Activated naive CD4-positive, alpha-beta T cell treated with anti-CD3 and anti-CD28 coated beads, Interleukin-2, amount 50 U/mL, for 16 hours (primary cell): ENCODE measurements at regions not wholly inside any gene's neighbourhood (a gene's known extent, or its start where the extent isn't known, plus 50 kb on each side); places are given as distances from the start of the nearest gene placed in this dataset.
"Not testable (repeated sequence)": the region's sequence is repeated elsewhere in the genome, so short reads cannot be mapped to it uniquely, and the experiment has no call there.

ENCODE experiments used
- DNase-seq: peaks from one replicate; pipeline ENCODE4 v3.0.0-alpha.2; 2020

GRCh38 chr12:84484798-84485197 is 427.8 kb downstream of the SLC6A15 start:
- no peak for DNase-seq

DNA sequence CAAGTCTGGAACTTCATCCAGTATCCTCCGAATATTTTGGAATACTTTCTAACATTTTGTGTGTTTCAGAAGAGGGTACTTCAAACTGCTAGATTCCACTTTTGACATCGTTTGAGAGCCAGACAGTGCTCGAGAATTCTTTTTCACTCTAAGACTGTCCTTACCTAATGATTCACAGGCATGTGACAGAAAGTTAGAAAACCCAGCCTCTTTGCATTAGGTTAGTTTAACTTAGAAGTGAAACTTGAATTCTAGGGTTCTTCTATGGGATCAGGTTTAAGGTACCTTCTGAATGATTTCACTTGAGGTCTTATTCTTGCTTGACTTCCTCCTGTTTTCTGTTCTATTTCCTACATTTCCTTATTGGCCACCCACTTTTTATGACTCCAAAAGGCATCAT is 431.8 kb downstream of the SLC6A15 start:
- no peak for DNase-seq

DNA sequence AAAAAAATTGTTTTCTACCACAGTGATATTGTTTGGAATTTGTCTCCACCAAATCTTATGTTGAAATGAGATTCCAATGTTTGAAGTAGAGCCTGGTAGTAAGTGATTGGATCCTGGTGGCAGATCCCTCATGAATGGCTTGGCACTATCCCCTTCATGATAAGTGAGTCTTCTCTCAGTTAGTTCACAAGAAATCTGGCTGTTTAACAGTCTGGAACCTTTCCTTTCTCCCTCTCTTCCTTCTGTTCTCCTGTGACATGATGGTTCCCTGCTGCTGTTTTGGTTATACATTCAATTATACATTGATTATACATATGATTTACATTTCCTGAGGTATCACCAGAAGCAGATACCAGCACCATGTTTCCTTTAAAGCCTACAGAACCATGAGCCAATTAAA is 442.2 kb downstream of the SLC6A15 start:
- DNase-seq, result no peak

DNA sequence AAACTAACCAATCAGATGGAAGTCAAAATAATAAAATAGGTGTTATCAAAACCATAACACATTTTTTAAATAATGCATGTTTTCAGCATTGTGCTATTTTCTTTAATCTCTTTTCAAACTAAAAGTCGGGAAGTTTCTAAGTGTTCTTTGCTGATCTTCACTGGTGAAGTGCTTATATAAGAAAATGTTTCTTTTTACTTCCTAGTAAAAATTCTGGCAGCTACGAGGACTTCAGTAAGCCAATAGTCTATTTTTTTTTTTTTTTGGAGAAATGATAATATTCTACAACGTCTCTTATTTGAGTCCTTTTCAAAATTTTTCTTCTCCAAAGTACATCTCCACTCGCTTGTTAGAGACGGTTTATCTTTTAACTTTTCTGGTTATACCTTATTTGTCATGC is 448.0 kb downstream of the SLC6A15 start:
- no peak for DNase-seq

GRCh38 chr12:84463741-84464495 is 448.7 kb downstream of the SLC6A15 start:
- DNase-seq, result no peak

GRCh38 chr12:84455598-84455997 is 457.0 kb downstream of the SLC6A15 start:
- no peak for DNase-seq

- not testable (repeated sequence) for DNase-seq
Measured at GRCh38 chr12:84446478-84446877, 466.1 kb downstream of the SLC6A15 start.

- DNase-seq, result no peak
Measured at GRCh38 chr12:84436134-84436533, 476.5 kb downstream of the SLC6A15 start.

DNA sequence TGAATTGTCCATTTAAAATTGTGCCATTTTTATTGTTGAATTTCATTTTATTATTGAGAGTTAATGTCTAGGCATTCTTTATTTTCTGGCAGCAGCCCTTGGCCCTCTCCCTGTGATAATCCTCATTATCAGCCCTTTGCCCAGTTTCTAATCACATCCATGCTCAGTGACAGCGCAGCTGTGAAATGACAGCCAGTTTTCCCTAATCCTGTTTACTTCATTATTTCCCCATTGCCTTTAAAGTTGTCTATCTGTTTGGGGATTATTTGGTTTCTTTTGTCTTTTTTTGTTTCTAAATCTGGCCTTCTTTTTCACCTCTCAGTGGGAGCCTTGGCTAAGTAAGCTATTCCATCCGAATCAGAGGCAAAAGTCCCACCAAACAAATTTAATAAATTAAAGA is 476.9 kb downstream of the SLC6A15 start:
- no peak for DNase-seq

DNA sequence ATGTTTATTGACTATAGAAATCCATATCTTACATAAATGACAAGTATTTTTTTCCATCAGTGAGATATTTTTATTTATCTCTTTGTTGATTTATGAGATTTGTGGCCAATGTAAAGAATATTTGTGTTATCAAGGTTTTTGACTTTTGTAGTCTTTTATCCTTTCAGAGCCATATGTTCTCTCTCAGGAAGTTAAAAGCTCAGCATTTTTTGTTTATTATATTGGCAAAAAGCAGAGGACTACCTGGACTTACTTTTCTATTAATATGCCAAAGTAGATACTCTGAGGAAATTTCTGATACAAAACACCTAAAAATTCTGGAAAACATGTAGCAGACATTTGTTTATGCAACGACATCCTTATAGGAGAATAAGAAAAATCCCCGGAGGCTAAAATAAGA is 490.3 kb downstream of the SLC6A15 start:
- DNase-seq, result no peak

DNA sequence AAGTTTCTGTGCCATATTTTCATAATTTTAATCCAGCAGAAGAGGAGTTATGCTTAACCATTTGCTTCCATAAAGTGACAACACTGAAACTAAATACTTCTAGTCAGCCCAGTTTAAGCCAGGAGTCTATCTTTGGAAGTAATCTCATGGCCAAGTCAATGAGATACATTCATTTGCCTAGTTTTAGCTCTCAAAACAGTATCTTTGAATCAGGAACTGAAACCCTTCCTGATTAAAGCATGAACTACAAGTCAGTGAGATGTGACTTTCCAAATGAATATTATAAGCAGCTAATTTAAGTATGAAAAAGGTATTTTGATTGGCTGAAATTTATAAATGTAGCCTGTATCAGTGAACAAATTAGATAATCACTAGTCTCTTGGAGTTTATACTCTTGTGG is 491.5 kb downstream of the SLC6A15 start:
- no peak for DNase-seq

DNA sequence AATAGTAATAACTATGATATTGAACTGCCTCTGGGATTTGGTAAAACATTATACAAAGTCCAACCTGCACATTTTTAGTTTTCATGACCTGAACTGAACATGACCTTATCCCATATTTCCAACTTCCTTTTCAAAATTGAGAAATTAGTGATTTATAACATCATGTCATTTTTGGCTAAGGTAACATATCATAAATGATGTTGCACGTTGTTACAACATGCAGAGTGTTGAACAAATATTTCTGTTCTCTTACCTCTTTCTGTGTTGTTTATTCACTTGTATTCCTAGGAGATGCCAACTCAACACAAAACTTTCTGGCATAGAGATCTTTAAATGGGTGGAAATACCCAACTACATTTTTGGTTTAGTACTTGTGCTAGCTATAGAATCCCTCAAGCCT is 496.0 kb downstream of the SLC6A15 start:
- DNase-seq, result no peak

- DNase-seq, result no peak
Measured at GRCh38 chr12:84415946-84416345, 496.7 kb downstream of the SLC6A15 start.

GRCh38 chr12:84413656-84414055 is 498.9 kb downstream of the SLC6A15 start:
- DNase-seq, result no peak

DNA sequence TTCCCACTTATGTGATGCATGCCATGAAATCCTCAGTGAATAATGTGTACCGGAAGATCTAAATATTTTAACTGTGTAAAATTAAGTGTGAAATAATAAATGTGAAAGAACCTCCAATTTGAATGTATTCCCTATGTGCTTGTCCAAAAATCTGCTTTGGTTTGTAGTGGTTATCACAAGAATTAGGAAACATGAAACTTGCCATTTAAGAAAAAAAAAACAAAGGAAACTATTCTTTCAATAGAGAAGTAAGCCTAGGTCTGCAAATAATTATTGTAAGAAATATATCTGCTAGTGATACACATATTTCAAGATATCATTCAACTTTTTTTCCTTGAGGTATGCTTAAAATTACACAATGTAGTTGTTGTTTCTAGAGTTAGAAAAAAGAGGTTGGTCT is 500.4 kb downstream of the SLC6A15 start:
- DNase-seq, result no peak

DNA sequence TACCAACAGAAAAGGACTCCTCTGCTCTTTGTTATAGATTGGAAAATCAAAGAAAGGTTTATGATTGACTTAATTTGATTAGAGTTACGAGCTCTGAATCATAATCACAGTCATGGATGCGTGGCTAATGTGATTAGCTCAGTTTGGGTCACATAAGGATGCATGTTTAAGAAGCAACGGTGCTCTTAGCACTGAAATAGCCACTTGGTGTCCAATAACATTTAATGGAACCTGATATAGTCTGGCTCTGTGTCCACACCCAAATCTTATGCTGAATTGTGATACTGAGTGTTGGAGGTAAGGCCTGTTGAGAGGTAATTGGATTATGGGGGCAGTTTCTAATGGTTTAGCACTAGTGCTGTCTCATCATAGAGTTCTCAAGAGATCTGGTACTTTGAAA is 501.6 kb downstream of the SLC6A15 start:
- DNase-seq, result no peak

GRCh38 chr12:84408936-84409335 is 503.7 kb downstream of the SLC6A15 start:
- no peak for DNase-seq

DNA sequence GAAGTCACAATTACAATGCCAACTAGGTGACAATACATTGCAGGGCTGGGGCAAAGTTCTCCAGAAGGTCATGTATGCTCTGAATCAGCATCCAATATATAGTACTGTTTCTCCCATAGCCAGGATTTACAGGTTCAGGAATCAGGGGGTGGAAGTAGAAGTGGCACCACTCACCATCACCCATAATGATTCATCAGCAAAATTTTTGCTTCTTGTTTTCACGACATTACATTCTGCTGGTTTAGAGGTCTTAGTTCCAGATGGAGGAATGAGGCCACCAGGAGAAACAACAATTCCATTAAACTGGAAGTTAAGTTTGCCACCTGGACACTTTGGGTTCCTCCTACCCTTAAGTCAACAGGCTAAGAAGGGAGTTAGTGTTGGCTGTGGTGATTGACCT is 505.9 kb downstream of the SLC6A15 start:
- DNase-seq, result not testable (repeated sequence)

- DNase-seq, result no peak
Measured at GRCh38 chr12:84397846-84398245, 514.8 kb downstream of the SLC6A15 start.

DNA sequence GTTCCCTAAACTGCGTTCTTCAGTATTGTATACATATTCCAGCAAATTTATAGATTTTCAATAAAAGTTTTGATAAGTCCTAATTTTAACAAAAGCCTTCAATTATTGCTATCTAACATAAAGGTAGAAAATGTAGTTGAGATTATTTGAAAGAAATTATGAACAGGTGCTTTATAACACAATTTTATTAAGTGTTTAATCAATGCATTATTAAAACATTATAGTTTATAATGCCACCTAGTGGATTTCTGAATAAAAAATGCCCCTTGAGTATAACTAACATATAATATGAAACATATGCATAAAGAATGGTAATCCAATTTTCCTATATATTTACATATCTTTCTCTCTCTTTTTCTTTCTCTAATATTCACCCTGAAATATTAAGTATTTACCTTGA is 515.3 kb downstream of the SLC6A15 start:
- no peak for DNase-seq

DNA sequence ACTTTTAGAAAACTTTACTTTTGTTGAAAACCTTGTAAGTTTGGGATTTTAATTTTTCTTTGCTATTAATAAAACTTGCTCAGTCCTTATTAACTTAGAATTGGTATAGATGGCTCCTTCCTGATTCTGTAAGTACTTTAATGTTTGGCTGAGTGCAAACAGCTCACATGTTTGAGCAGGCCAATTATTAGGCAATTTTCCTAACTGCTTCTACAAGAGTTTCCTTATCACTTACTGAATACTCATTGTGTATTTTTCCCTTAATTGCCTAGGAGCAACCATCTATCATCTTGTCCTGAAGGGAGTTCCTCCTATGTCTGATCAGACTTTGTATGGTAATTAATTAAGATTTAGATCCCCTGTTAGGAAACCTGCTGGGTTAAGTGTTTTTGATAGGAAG is 521.4 kb downstream of the SLC6A15 start:
- DNase-seq, result not testable (repeated sequence)

DNA sequence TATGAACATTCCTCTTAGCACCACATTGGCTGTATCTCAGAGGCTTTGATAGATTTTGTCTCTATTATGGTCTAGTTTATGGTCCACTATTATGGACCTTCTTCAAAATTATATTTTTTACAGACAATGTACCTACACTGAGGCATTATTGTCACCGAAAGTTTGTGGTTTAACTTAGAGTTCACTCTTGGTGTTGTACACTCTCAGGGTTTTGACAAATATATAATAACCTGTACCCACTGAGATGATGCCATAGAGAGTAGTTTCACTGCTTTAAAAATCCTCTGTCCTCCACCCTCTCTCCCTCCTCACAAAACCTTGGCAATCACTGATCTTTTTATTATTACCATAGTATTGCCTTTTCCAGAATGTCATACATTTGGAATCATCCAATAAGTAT is 528.2 kb downstream of the SLC6A15 start:
- no peak for DNase-seq

- DNase-seq, result not testable (repeated sequence)
Measured at GRCh38 chr12:84382486-84382885, 530.1 kb downstream of the SLC6A15 start.

DNA sequence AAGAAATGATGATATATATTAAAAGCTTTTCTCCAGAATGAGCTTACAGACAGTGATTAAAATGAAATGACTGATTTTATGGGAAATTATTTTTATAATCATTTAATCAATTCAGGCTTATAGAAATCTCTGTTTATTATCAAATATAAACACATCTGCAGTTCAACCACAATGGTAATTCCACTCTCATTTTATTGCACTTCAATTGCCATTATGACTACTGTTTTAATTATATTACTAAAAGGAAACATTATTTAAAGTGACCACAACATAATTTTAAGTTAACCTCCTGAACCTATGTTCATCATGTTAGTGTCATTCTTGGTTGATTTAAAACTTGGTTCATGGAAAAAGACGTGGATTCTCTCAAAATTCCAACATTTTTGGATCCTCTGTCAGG is 536.3 kb downstream of the SLC6A15 start:
- no peak for DNase-seq

- no peak for DNase-seq
Measured at GRCh38 chr12:84375449-84376170, 537.0 kb downstream of the SLC6A15 start.
